ENCODE measurements at regions not wholly inside any gene's neighbourhood (a gene's known extent, or its start where the extent isn't known, plus 50 kb on each side); places are given as distances from the start of the nearest gene placed in this dataset.

DNA sequence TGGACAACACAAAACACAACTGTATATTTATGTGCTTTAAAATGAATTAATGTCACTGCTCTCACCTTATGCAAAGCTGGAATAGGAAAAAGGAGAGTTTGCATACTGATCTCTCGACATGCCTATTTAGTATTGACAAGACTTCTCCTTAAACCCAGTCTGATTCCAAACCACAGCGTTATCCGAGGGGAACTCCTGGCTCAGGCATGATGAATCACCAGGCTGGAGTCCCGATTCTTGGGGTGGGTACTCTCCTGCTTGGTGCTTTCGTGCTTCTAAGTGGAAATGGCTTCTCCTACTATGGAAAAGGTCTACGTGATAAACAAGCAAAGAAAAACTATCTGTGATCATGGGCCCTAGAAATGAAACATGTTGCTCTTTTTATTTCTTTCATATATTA lies 88.9 kb upstream of the SLC35G4 start:
- Mint-ChIP-seq H3K4me1 (ENCODE audit: low read depth) (no peaks in the 10 kb centered on the region), H3K4me3 (no peak overlapping the region), H3K36me3 (ENCODE audit: low read depth) (no peaks in the 10 kb centered on the region), H3K9me3 (no peaks in the 10 kb centered on the region), H3K27me3 (no peaks in the 10 kb centered on the region), H3K27ac (no peak overlapping the region)
- intact Hi-C loops (cut with micrococcal nuclease) = no loop called here

DNA sequence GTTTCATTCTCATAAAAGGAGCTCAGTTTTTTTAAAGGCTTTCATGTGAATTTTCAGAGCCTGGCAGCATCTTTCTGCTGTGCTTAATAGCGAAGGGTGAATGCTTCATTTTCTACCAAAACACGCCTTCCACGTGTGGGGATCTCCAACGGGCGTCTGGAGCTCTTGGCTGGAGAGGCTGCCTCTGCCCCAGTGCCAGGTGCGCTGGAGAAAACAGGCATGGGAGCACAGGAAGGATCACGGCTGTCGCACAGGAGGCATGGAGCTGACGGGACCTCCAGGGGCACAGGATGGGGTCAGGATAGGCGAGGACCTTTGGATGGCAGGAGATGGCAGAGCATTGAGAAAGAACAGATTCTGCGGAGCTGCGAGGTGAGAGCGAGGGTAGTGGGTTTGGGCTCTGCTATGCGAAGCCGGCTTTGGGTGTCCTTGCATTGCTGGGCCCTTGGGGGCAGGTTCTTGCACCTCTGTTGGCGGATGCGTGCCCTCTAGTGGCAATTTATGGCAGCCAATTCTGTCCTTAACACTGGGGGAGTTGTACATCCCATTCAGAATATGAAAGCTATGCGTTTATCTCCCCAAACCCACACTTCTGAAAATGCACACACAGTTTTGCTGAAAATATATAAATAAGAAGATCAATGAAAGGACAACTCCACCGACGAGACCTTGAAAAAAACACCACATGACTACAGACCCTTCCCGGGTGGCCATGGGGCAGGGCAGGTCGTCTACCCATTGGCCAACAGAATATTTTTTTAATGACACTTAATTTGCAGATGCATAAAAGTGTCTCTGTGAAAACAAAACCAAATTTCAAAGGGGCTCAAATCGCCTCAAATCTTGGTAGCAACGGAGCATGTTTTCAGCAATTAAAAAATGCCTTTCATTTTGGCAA lies 90.4 kb upstream of the SLC35G4 start:
- H3K36me3 Mint-ChIP-seq (ENCODE audit: low read depth) = no peaks in the 10 kb centered on the region
- H3K4me1 Mint-ChIP-seq (ENCODE audit: low read depth) = no peaks in the 10 kb centered on the region
- no peak overlapping the region for H3K4me3 Mint-ChIP-seq
- intact Hi-C loops (cut with micrococcal nuclease) = no loop called here
- H3K27me3 Mint-ChIP-seq = no peaks in the 10 kb centered on the region
- no peaks in the 10 kb centered on the region for H3K9me3 Mint-ChIP-seq
- H3K27ac Mint-ChIP-seq = no peak overlapping the region

DNA sequence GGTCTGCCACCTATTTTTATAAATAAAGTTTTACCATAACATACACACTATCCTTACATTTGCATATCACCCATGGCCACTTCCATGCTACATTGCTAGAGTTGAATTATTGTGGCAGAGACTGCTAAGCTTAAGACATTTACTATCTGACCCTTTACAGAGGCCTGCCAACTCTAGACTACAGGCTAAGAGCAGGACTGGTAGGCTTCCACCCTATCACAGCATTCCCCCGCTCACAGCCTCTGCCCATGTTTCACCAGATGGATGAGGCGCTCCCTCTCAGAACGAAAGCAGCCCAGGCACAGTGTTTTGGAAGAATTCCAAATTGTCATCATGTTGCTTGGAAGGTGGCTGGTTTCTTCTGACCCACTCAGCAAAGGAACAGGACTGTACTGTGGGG lies 91.7 kb upstream of the SLC35G4 start:
- H3K4me3 Mint-ChIP-seq = no peak overlapping the region

DNA sequence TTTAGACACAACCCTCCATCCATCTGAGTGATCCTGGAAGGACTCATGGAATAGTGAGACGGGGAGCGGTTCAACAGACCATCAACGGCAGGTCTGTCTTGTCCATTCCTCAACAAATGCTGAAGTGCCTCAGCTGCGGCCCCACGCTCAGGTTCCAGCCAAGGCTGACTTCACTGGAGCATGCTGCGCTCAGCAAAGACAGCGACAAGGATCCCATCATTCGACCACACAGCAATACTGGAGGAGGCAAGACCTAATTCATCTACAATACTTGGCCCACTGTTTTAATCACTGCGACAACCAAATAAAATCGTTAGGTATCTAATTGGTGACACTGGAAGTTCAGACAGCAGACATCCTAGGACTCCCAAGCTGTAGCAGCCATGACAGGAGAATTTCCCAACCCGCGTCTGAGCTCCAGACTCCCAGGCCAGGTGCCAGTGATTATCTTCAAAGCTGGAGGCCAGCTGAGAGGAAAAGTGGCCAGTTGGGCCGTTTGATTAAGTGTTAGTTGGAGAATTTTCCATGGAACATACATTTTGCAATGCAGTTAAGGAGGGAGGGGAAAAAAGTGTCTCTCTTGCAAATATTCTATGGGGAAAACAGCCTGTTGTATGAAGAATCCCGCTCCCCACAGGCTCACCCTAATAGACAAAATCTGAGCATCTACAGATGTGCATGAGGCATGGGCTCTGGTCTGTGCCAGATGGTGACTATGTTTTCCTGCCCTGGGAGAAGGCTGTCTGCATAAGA lies 92.5 kb upstream of the SLC35G4 start:
- H3K36me3 Mint-ChIP-seq (ENCODE audit: low read depth) = no peaks in the 10 kb centered on the region
- no peaks in the 10 kb centered on the region for H3K27me3 Mint-ChIP-seq
- intact Hi-C loops (cut with micrococcal nuclease) = no loop called here
- peaks cover under 1% of the 10 kb centered on the region for H3K4me1 Mint-ChIP-seq (ENCODE audit: low read depth)
- no peaks in the 10 kb centered on the region for H3K9me3 Mint-ChIP-seq
- H3K4me3 Mint-ChIP-seq = no peak overlapping the region
- H3K27ac Mint-ChIP-seq = no peak overlapping the region

More for the DNA sequence above, 91.7 kb upstream of the SLC35G4 start:
- Mint-ChIP-seq H3K36me3 (ENCODE audit: low read depth) (no peaks in the 10 kb centered on the region), H3K27ac (no peak overlapping the region), H3K9me3 (no peaks in the 10 kb centered on the region), H3K4me1 (ENCODE audit: low read depth) (no peaks in the 10 kb centered on the region), H3K27me3 (no peaks in the 10 kb centered on the region)
- intact Hi-C loops (cut with micrococcal nuclease) = no loop called here

DNA sequence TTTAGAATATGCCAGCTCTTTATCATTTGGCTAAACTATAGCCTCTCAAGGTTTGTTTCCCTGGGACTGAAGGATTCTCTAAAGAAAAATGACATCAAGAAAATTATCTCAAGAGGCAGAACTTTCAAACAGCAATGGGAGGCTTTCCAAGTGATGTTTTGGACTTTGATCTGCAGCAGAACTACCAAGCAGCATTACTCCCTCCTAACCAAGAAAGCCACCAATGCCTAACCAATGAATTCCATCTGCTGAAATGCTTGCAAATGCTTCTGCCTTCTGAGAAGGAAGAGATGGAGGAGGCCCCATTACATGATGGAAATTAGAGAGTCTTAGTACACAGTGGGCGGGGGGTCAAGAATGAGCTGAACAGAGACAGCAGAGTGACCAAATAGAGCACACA lies 95.1 kb upstream of the SLC35G4 start:
- intact Hi-C loops (cut with micrococcal nuclease) = no loop called here
- Mint-ChIP-seq H3K36me3 (ENCODE audit: low read depth) (no peaks in the 10 kb centered on the region), H3K4me3 (no peak overlapping the region), H3K27ac (no peak overlapping the region), H3K27me3 (no peaks in the 10 kb centered on the region), H3K4me1 (ENCODE audit: low read depth) (peaks cover 8% of the 10 kb centered on the region), H3K9me3 (no peaks in the 10 kb centered on the region)

DNA sequence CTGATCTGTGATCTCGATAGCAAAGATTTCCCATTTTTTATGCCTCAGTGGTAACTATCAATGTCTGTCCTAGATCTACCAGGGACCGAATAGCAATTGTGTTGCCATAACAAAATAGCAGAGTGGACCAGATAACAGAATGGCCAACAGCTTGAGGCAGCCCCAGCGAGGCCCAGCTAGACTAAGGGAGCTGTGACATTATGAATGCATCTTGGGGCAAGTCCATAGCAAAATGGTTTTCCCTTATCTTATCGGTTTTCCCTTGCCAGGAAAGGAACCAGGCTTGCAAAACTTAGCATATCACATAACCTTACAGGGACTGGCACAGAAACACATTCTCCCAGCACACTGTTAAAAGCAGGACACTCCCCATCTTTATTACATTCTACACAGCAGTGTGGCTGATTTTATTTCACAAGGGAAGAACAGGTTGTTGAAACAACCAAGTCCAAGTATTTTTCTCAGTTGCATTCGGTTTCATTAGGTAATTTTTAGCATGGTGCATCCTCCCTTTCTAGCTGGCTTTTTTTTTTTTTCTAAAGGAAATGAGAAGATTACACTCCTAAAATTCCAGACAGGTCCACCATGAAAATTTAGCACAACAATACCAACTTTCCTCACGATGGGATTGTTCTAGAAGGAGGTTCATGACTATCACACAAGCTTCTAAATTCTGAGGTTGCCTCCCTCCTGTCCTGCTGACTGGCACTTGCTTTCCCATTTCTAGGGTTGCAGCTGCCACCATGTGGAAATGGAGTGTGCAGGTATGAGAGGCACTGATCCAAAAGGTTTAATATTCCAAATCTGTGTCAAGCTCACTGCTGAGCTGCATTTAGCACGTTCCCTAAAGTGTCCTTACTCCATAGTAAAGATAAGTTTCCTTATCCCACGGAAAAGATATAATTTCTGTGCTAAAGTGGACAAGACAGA lies 97.0 kb upstream of the SLC35G4 start:
- H3K27ac Mint-ChIP-seq = no peak overlapping the region
- H3K36me3 Mint-ChIP-seq (ENCODE audit: low read depth) = no peaks in the 10 kb centered on the region
- no peaks in the 10 kb centered on the region for H3K9me3 Mint-ChIP-seq
- H3K4me3 Mint-ChIP-seq = no peak overlapping the region
- peaks cover 8% of the 10 kb centered on the region for H3K4me1 Mint-ChIP-seq (ENCODE audit: low read depth)
- H3K27me3 Mint-ChIP-seq = no peaks in the 10 kb centered on the region
- intact Hi-C loops (cut with micrococcal nuclease) = no loop called here

DNA sequence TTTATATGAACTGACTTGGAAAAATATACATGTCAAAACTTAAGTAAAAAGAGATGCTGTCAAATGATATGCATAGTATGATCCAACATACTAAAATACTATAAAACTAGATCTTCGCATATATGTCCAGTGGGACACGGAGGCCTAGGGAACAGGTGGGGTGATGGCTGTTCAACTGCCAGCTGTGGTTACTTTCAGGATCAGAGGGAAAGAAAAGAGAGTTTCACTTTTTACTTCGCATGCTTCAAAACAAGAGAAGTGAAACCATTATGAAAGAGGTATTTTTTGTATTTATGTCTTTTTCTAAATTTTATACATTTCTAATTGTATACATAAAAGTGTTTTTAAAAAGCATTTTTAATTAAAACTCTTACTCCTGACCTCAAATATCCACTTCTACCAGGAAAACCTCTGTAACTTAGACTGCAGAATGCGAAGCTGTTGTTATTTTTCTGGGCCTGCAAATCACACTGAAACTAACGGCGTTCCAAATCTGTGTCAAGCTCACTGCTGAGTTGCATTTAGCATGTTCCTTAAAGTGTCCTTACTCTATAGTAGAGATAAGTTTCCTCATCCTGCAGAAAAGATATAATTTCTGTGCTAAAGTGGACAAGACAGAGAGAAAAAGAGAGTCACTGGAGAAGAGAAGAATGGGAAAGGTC lies 97.8 kb upstream of the SLC35G4 start:
- Mint-ChIP-seq H3K4me3 (no peak overlapping the region), H3K27me3 (no peaks in the 10 kb centered on the region), H3K9me3 (no peaks in the 10 kb centered on the region), H3K36me3 (ENCODE audit: low read depth) (no peaks in the 10 kb centered on the region), H3K27ac (no peak overlapping the region), H3K4me1 (ENCODE audit: low read depth) (peaks cover 8% of the 10 kb centered on the region)
- intact Hi-C loops (cut with micrococcal nuclease) = no loop called here

DNA sequence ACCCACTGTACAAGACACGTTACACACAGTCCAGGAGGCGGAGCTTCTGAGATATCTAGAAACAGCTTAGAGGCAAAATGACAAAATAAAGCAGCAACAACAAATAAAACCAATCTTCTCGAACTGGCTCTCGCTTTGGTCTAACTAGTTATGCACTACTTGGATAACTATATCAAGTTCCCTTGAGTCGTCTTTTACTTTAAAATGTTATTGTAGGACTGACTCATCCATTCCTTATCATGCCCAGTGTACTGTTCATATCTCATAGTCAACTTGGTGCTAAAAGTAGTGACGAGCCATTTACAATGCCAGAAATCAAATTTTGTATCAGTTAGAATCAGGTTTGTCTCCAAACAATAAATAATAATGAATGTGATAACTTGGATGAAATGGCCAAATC lies 102.5 kb upstream of the SLC35G4 start:
- H3K27me3 Mint-ChIP-seq = no peaks in the 10 kb centered on the region
- no peaks in the 10 kb centered on the region for H3K9me3 Mint-ChIP-seq
- peaks cover 7% of the 10 kb centered on the region for H3K4me1 Mint-ChIP-seq (ENCODE audit: low read depth)
- H3K36me3 Mint-ChIP-seq (ENCODE audit: low read depth) = no peaks in the 10 kb centered on the region
- H3K4me3 Mint-ChIP-seq = no peak overlapping the region
- no peak overlapping the region for H3K27ac Mint-ChIP-seq
- intact Hi-C loops (cut with micrococcal nuclease) = no loop called here

DNA sequence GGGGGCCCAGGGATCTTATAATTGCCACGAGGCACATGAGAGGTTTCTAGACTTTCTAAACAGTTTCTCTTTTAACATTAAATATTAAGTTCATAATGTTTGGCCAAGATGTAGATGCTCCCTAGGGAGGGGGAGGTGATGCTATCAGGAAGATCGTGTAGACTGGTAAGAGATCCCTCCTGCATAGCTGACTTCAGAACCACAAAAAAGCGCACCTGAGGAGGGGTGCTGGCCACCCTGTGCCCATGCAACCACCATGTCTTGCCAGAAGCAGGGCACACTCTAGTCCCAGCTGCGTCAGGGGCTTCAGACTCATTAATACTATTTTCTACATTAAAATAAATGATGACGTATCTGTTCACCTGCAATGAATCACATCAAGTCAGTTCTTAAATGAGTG lies 103.4 kb upstream of the SLC35G4 start:
- Mint-ChIP-seq H3K27ac (no peak overlapping the region), H3K4me1 (ENCODE audit: low read depth) (no peaks in the 10 kb centered on the region), H3K9me3 (no peaks in the 10 kb centered on the region), H3K27me3 (no peaks in the 10 kb centered on the region), H3K36me3 (ENCODE audit: low read depth) (no peaks in the 10 kb centered on the region), H3K4me3 (no peak overlapping the region)
- intact Hi-C loops (cut with micrococcal nuclease) = no loop called here

DNA sequence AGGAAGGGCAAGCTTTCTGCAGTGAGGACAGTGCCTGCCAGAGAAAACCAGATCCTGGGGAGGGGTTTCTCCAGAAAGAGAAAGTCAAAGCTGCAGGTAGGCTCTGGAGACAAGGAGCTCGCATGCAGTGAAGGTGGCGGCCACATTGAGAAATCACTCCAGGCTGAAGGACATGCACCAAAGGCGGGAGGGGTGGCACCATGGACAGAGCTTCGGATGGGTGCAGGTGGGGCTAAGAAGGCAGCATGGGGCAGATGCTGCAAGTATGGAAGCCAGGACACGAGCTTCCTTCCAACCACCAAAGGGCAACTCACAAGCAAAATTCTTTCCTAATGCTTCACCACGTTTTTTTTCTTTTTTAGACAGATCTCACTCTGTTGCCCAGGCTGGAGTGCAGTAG lies 104.4 kb upstream of the SLC35G4 start:
- no peak overlapping the region for H3K27ac Mint-ChIP-seq
- H3K36me3 Mint-ChIP-seq (ENCODE audit: low read depth) = no peaks in the 10 kb centered on the region
- H3K4me3 Mint-ChIP-seq = no peak overlapping the region
- H3K27me3 Mint-ChIP-seq = no peaks in the 10 kb centered on the region
- no peaks in the 10 kb centered on the region for H3K4me1 Mint-ChIP-seq (ENCODE audit: low read depth)
- no peaks in the 10 kb centered on the region for H3K9me3 Mint-ChIP-seq
- intact Hi-C loops (cut with micrococcal nuclease) = no loop called here

DNA sequence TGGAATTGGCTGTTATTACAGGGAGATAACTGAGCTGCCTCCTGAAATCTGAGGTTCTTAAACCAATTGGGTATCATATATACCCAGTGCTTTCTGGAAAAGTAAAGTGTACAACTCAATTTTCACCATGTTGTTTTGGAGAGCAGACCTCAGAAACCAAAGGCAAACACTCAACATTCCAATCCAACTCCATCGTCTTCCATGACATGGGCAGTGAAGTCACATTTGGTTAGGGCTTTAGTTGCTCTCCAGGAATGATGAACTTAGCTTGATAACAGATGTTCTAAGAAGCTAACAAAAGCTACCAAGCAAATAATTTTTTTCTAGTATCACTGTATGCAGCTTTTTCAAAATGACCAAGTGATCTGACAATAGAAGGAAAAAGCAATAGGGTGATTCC lies 107.0 kb upstream of the SLC35G4 start:
- Mint-ChIP-seq H3K27ac (no peak overlapping the region), H3K4me1 (ENCODE audit: low read depth) (no peaks in the 10 kb centered on the region), H3K4me3 (no peak overlapping the region), H3K27me3 (no peaks in the 10 kb centered on the region), H3K36me3 (ENCODE audit: low read depth) (no peaks in the 10 kb centered on the region), H3K9me3 (no peaks in the 10 kb centered on the region)
- intact Hi-C loops (cut with micrococcal nuclease) = no loop called here

DNA sequence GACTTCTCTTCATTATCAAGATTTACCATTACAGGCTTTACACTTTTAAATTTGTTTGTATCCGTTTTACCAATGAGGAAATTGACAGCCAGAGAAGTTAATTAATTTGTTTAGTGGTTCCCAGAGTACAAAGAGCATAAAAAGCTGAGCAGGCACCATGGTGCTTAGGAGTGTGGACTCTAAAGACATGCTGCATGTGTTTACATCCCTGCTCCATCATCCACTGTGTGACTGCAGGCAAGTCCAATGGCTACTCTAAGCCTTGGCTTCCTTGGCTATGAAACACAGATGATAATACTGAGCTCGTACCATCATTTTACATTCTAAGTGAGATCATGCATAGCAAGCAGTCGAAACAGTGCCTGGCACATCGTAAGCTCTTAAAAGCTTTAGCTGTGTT lies 108.0 kb upstream of the SLC35G4 start:
- Mint-ChIP-seq H3K27me3 (no peaks in the 10 kb centered on the region), H3K4me1 (ENCODE audit: low read depth) (no peaks in the 10 kb centered on the region), H3K36me3 (ENCODE audit: low read depth) (no peaks in the 10 kb centered on the region), H3K4me3 (no peak overlapping the region), H3K9me3 (no peaks in the 10 kb centered on the region), H3K27ac (no peak overlapping the region)
- intact Hi-C loops (cut with micrococcal nuclease) = no loop called here

Measured in dendritic cell treated with granulocyte-macrophage colony-stimulating factor and Interleukin-4, amounts not matched to agents 40 ng/mL and 50 ng/mL, for 4 days (primary cell).